Peyer's patch (tissue), 4 donors: ENCODE measurements at regions not wholly inside any gene's neighbourhood (a gene's known extent, or its start where the extent isn't known, plus 50 kb on each side); places are given as distances from the start of the nearest gene placed in this dataset.

Experiments used
- CTCF ChIP-seq, 6 experiments: fragments of 450-650 bp in 4 of 6; fragments of 200-600 bp in 2 of 6; sonication (generic) in 1 of 6; IDR thresholded peaks; one replicate each; pipeline ENCODE4 v1.5.1; 2017 to 2019; ENCODE audit warnings: antibody characterized with exemption in 6 of 6, mild to moderate bottlenecking in 3 of 6, moderate library complexity in 1 of 6
- POLR2A ChIP-seq, 2 donors: fragments of 450-650 bp; IDR thresholded peaks; one replicate each; pipeline ENCODE4 v1.5.1; 2017; ENCODE audit warnings: antibody characterized with exemption in 2 of 2, mild to moderate bottlenecking in 2 of 2, moderate library complexity in 2 of 2

- TF ChIP-seq CTCF (IDR thresholded peaks at IDR 0.05) (no peak), POLR2A (IDR thresholded peaks at IDR 0.05) (no peak)
Measured at GRCh38 chr10:121211446-121211845, 360.3 kb downstream of the WDR11 start.
